Endothelial cell (in vitro differentiated cells): ENCODE measurements at regions not wholly inside any gene's neighbourhood (a gene's known extent, or its start where the extent isn't known, plus 50 kb on each side); places are given as distances from the start of the nearest gene placed in this dataset.

ENCODE experiments used
- DNase-seq: peaks from one replicate; pipeline ENCODE4 v3.0.0; 2021; ENCODE audit warnings: low spot score
- H3K27ac Mint-ChIP-seq: one replicate; pipeline ENCODE4 v1.8.0; 2021; ENCODE audit warnings: mixed read lengths, inconsistent platforms; ENCODE audit not compliant: unreplicated experiment
- H3K27me3 Mint-ChIP-seq: one replicate; pipeline ENCODE4 v1.8.0; 2021; ENCODE audit warnings: mild to moderate bottlenecking, moderate library complexity, mixed read lengths, inconsistent platforms; ENCODE audit not compliant: unreplicated experiment
- H3K36me3 Mint-ChIP-seq: one replicate; pipeline ENCODE4 v1.8.0; 2021; ENCODE audit warnings: mild to moderate bottlenecking, low read depth, mixed read lengths, inconsistent platforms; ENCODE audit not compliant: unreplicated experiment
- H3K4me1 Mint-ChIP-seq: one replicate; pipeline ENCODE4 v1.8.0; 2021; ENCODE audit warnings: mild to moderate bottlenecking, mixed read lengths, inconsistent platforms; ENCODE audit not compliant: unreplicated experiment
- H3K4me3 Mint-ChIP-seq: one replicate; pipeline ENCODE4 v1.8.0; 2021; ENCODE audit warnings: mild to moderate bottlenecking, mixed read lengths, inconsistent platforms; ENCODE audit not compliant: unreplicated experiment
- H3K9me3 Mint-ChIP-seq: one replicate; pipeline ENCODE4 v1.8.0; 2021; ENCODE audit warnings: mixed read lengths, inconsistent platforms; ENCODE audit not compliant: unreplicated experiment
- TF ChIP-seq, protein P1 (sequence below): fragments of 200-600 bp; sonication (generic); IDR thresholded peaks from one replicate; pipeline ENCODE4 v1.5.0; 2021; ENCODE audit warnings: antibody characterized with exemption; ENCODE audit not compliant: unreplicated experiment

- Mint-ChIP-seq H3K9me3 (no peaks in the 10 kb centered on the region), H3K4me1 (no peaks in the 10 kb centered on the region), H3K27me3 (peaks cover 5% of the 10 kb centered on the region), H3K27ac (no peak overlapping the region), H3K4me3 (no peak overlapping the region), H3K36me3 (no peaks in the 10 kb centered on the region)
- TF ChIP-seq, protein P1, sequence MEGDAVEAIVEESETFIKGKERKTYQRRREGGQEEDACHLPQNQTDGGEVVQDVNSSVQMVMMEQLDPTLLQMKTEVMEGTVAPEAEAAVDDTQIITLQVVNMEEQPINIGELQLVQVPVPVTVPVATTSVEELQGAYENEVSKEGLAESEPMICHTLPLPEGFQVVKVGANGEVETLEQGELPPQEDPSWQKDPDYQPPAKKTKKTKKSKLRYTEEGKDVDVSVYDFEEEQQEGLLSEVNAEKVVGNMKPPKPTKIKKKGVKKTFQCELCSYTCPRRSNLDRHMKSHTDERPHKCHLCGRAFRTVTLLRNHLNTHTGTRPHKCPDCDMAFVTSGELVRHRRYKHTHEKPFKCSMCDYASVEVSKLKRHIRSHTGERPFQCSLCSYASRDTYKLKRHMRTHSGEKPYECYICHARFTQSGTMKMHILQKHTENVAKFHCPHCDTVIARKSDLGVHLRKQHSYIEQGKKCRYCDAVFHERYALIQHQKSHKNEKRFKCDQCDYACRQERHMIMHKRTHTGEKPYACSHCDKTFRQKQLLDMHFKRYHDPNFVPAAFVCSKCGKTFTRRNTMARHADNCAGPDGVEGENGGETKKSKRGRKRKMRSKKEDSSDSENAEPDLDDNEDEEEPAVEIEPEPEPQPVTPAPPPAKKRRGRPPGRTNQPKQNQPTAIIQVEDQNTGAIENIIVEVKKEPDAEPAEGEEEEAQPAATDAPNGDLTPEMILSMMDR = no peak
- no peak for DNase-seq
Observed at GRCh38 chr6:11324453-11325015, 92.1 kb upstream of the NEDD9 start.

DNA sequence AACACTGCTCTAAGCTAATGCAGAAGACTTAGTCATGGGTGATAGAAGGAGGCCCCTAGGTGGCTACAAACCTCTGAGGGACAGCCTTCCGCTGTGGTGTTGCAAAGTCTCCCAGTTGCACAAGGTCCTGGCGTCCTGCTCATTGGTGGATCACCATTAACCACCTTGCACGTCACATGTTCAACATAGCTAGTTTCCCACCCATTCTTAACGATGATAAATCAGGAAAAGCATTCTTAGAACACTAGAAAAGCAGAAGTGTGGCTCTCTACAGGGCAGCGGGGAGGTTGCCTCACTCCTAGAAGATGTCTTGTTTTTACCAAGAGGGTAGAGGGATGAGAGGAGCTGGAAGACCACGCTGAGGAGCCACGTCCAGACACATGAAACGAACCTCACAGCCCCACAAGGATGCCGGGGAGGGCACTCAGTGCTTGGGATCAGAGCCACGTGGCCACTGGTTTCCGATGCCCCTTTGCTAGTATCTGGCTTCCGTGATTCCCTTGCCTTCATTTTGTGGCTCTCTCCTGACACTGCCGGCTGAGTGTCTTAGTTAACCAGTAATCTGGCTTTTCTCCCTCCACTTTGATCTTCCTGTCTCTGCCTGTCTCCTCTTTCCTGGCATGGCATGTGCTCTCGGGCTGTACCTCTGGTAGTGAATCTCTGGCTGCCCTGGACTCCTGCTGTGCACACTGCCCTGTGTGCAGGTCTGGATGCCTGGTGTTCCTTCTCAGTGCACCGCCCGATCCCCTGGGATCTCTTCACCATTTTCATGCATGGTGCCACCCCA, 91.4 kb upstream of the NEDD9 start:
- TF ChIP-seq, protein P1 = no peak
- no peak overlapping the region for H3K4me3 Mint-ChIP-seq
- no peaks in the 10 kb centered on the region for H3K4me1 Mint-ChIP-seq
- H3K27ac Mint-ChIP-seq = no peak overlapping the region
- peaks cover 7% of the 10 kb centered on the region for H3K27me3 Mint-ChIP-seq
- H3K36me3 Mint-ChIP-seq = no peaks in the 10 kb centered on the region
- no peak for DNase-seq
- no peaks in the 10 kb centered on the region for H3K9me3 Mint-ChIP-seq

GRCh38 chr6:11322252-11322885, 89.9 kb upstream of the NEDD9 start:
- no peaks in the 10 kb centered on the region for H3K4me1 Mint-ChIP-seq
- H3K27ac Mint-ChIP-seq = no peak overlapping the region
- H3K9me3 Mint-ChIP-seq = no peaks in the 10 kb centered on the region
- TF ChIP-seq, protein P1 = no peak
- peaks cover 7% of the 10 kb centered on the region for H3K27me3 Mint-ChIP-seq
- no peaks in the 10 kb centered on the region for H3K36me3 Mint-ChIP-seq
- no peak overlapping the region for H3K4me3 Mint-ChIP-seq
- DNase-seq = no peak

DNA sequence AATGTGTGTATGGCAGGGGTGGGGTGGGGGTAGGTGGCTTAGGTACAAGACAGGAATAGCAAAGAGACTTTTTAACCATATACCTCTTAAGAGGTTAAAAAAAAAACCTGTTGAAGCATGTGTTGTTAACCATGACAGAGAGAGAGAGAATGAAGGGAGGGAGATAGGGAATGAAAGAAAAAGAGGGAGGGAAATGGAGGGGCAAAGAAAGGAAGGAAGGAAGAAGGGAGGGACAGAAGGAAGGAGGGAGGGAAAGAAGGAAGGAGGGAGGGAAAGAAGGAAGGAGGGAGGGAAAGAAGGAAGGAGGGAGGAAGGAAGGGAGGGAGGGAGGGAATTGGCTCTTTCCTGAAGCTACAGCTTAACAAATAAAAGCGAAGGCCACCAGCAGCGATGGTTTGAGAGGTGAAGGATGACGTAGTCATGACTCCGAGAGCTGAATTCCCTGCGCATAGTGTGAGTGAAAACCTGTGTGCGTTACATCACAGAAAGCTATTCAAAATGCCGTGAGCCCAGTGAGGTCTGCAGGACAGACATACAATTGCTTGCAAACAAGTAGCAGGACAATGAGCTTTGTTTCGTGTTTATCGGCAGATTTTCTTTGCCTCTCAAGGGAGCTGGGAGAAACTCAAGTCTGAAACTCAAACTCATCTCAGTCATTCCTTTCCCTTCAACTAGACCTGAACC, 88.6 kb upstream of the NEDD9 start:
- Mint-ChIP-seq H3K4me1 (no peaks in the 10 kb centered on the region), H3K27ac (no peak overlapping the region), H3K4me3 (no peak overlapping the region), H3K27me3 (peaks cover 5% of the 10 kb centered on the region), H3K36me3 (no peaks in the 10 kb centered on the region), H3K9me3 (no peaks in the 10 kb centered on the region)
- DNase-seq = no peak
- TF ChIP-seq, protein P1 = no peak
